Bronchial epithelial cell (primary cell): ENCODE measurements at regions not wholly inside any gene's neighbourhood (a gene's known extent, or its start where the extent isn't known, plus 50 kb on each side); places are given as distances from the start of the nearest gene placed in this dataset.

Source experiments
- DNase-seq: peaks from one replicate; pipeline ENCODE4 v3.0.0-alpha.2; 2010; ENCODE audit warnings: low read depth
- FAIRE-seq: peaks from 2 replicates; lab custom pipeline; 2011; peaks lifted over from hg19 to GRCh38; lab: Jason Lieb, UNC
- H3K27me3 ChIP-seq: 2 replicates; pipeline ENCODE4 v1.5.1; 2011; ENCODE audit warnings: low read length; ENCODE audit not compliant: control insufficient read depth, insufficient read depth
- H3K36me3 ChIP-seq: 2 replicates; pipeline ENCODE4 v1.5.1; 2011; ENCODE audit warnings: low read length; ENCODE audit not compliant: control insufficient read depth, insufficient read depth
- H3K4me3 ChIP-seq: 2 replicates; pipeline ENCODE4 v1.5.1; 2011; ENCODE audit warnings: mild to moderate bottlenecking, low read depth, low read length, control low read depth
- CTCF ChIP-seq: IDR thresholded peaks from 2 replicates; pipeline ENCODE4 v1.5.1; 2011; ENCODE audit warnings: mild to moderate bottlenecking, moderate library complexity, low read length, control low read depth, inconsistent platforms; ENCODE audit not compliant: insufficient read depth, severe bottlenecking

- Histone ChIP-seq H3K4me3 (no peak overlapping the region), H3K36me3 (no peaks in the 10 kb centered on the region), H3K27me3 (no peaks in the 10 kb centered on the region)
- FAIRE-seq (no peak), DNase-seq (no peak)
- no peak for TF ChIP-seq CTCF
Observed at GRCh38 chr9:118931941-118932340, 437.3 kb downstream of the BRINP1 start.

GRCh38 chr9:118938581-118938980 lies 430.7 kb downstream of the BRINP1 start:
- no peak for DNase-seq
- H3K4me3 ChIP-seq: no peak overlapping the region
- H3K27me3 ChIP-seq: no peaks in the 10 kb centered on the region
- no peak for TF ChIP-seq CTCF
- no peak for FAIRE-seq
- no peaks in the 10 kb centered on the region for H3K36me3 ChIP-seq

GRCh38 chr9:118940473-118940872 lies 428.8 kb downstream of the BRINP1 start:
- DNase-seq: no peak
- H3K27me3 ChIP-seq: no peaks in the 10 kb centered on the region
- no peak for TF ChIP-seq CTCF
- no peak overlapping the region for H3K4me3 ChIP-seq
- no peaks in the 10 kb centered on the region for H3K36me3 ChIP-seq
- no peak for FAIRE-seq

GRCh38 chr9:118946669-118947068 lies 422.6 kb downstream of the BRINP1 start:
- Histone ChIP-seq H3K27me3 (no peaks in the 10 kb centered on the region), H3K36me3 (no peaks in the 10 kb centered on the region), H3K4me3 (no peak overlapping the region)
- no peak for TF ChIP-seq CTCF
- FAIRE-seq (no peak), DNase-seq (no peak)

- DNase-seq: no peak
- no peaks in the 10 kb centered on the region for H3K27me3 ChIP-seq
- no peak for FAIRE-seq
- no peak overlapping the region for H3K4me3 ChIP-seq
- H3K36me3 ChIP-seq: no peaks in the 10 kb centered on the region
- TF ChIP-seq CTCF: no peak
Observed at GRCh38 chr9:118954857-118955256, 414.4 kb downstream of the BRINP1 start.

GRCh38 chr9:118957585-118957984 lies 411.6 kb downstream of the BRINP1 start:
- FAIRE-seq (no peak), DNase-seq (no peak)
- H3K4me3 ChIP-seq: no peak overlapping the region
- no peak for TF ChIP-seq CTCF
- no peaks in the 10 kb centered on the region for H3K27me3 ChIP-seq
- H3K36me3 ChIP-seq: no peaks in the 10 kb centered on the region
